C4-2B (cell line): ENCODE measurements at regions not wholly inside any gene's neighbourhood (a gene's known extent, or its start where the extent isn't known, plus 50 kb on each side); places are given as distances from the start of the nearest gene placed in this dataset.

ENCODE experiments used
- ZFX ChIP-seq: fragments of 450-650 bp; IDR thresholded peaks from 2 replicates; pipeline ENCODE4 v1.6.1; 2017
- TF ChIP-seq, protein P1 (sequence below): fragments of 450-650 bp; conservative IDR thresholded peaks from 2 replicates; pipeline ENCODE4 v1.5.1; 2017; ENCODE audit warnings: mild to moderate bottlenecking

DNA sequence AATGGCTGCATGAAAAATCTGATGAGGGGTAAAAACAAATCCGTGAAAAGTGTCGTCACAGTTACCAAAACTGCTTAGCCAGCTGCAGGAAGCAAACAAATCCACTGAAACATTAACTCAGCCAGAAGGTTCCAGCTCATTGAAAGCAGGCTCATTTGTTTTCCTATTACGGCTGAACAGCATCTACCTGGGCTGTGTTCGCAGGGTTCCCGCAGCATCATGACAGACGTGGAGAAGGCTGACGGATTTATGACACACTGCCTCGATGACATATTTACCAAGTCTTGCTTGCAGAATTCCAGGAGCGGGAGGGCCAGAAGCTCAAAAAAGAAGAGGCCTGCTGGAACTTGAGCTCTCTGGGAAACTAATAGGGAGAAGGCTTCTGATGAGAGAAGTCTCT, 781.1 kb downstream of the RAB28 start:
- TF ChIP-seq, protein P1, sequence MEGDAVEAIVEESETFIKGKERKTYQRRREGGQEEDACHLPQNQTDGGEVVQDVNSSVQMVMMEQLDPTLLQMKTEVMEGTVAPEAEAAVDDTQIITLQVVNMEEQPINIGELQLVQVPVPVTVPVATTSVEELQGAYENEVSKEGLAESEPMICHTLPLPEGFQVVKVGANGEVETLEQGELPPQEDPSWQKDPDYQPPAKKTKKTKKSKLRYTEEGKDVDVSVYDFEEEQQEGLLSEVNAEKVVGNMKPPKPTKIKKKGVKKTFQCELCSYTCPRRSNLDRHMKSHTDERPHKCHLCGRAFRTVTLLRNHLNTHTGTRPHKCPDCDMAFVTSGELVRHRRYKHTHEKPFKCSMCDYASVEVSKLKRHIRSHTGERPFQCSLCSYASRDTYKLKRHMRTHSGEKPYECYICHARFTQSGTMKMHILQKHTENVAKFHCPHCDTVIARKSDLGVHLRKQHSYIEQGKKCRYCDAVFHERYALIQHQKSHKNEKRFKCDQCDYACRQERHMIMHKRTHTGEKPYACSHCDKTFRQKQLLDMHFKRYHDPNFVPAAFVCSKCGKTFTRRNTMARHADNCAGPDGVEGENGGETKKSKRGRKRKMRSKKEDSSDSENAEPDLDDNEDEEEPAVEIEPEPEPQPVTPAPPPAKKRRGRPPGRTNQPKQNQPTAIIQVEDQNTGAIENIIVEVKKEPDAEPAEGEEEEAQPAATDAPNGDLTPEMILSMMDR: no peak
- no peak for TF ChIP-seq ZFX
